GM19397 (cell line): ENCODE measurements at regions not wholly inside any gene's neighbourhood (a gene's known extent, or its start where the extent isn't known, plus 50 kb on each side); places are given as distances from the start of the nearest gene placed in this dataset.
A peak's percentile ranks its signal among the peaks of the same experiment; 100 is the strongest.
"Not testable (repeated sequence)": the region's sequence is repeated elsewhere in the genome, so short reads cannot be mapped to it uniquely, and the experiment has no call there.

Experiments used
- ATAC-seq: cut with Tn5 transposase; IDR thresholded peaks from one replicate; pipeline ENCODE4 v1.9.1; 2021; ENCODE audit warnings: mild to moderate bottlenecking, moderate library complexity; ENCODE audit not compliant: unreplicated experiment

DNA sequence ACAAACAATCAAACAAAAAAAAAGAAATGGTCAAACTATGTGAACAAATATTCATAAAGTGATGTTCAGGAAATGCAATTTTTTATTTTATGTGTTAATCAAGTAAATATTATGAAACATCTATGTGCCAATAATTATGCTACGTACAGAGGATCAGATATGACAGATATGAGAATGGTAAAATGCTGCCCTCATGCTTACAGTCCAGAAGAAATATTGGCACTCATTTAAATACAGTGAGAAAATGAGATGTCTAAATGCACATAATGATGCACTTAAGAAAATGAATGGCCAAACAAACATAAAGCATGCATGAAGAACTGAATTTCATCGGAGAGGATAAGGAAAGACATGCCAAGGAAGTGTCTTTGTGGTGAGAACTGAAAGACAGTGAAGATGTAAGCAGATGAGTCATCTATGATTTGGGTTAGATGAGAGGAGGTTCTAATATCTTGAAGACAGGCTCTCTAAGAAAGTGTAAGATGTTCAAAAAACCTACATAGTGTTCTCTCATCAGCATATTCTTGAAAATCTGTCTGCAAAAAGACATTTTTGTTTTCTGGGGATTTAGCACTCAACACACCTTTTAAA lies 1231.1 kb upstream of the ACO1 start:
- ATAC-seq = peak; percentile 85

- ATAC-seq = no peak
Measured at GRCh38 chr9:31166516-31166915, 1217.9 kb upstream of the ACO1 start.

DNA sequence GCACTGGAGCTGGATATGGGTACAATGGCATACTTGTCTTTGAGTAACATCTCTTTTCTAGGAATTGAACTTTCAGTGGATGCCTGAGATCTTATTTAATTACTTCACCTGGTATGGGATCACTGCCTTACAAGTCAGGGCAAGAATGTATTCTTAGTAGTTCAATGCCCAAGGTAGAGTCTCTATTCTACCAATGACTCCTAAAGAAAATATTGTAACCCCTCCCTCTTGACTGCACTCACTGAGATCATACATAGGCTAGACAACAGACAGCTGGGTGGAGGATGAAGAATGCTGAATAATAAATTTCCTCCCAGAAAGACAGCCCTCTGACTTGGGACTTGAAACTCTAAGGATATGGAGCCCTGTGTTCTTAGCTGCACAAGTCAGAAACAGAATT lies 1216.3 kb upstream of the ACO1 start:
- no peak for ATAC-seq

DNA sequence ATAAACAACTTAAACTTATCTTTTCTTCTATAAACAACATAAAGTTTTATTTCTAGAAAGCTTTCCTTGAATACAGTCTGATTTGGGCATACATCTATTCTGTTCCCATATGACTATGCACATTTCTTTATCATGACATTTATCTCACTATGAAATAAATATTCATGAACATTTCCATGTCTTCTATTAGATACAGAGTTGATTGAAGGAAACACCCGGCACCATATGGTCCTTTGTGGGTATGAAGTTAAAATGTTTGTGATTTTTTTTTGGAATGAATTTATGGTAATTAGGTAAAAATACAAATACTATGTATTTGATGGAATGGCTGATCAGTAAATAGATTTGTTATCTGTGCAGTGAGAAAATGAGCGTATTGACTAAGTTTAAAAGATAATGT lies 1209.8 kb upstream of the ACO1 start:
- ATAC-seq = no peak

DNA sequence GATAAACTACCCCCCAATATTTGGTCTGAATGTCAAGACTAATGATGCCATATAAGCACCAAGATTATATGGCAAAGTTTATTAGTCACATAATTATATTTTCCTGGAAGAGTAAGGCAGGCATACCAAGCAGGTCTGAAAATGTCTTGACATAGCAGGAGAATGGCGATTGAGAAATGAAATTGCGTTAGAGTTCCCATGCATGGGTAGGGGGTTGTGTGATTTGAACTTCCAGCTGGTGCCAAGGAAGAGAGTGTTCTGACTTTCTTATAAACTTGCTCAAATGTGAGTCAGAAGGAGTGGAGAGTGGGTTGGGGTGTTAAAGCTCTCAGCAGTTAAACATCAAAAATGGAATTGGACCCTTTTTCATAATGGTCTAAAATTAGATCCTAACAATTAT lies 1200.6 kb upstream of the ACO1 start:
- no peak for ATAC-seq

- no peak for ATAC-seq
Measured at GRCh38 chr9:31185831-31186230, 1198.6 kb upstream of the ACO1 start.

GRCh38 chr9:31188496-31188895 lies 1195.9 kb upstream of the ACO1 start:
- ATAC-seq = no peak

DNA sequence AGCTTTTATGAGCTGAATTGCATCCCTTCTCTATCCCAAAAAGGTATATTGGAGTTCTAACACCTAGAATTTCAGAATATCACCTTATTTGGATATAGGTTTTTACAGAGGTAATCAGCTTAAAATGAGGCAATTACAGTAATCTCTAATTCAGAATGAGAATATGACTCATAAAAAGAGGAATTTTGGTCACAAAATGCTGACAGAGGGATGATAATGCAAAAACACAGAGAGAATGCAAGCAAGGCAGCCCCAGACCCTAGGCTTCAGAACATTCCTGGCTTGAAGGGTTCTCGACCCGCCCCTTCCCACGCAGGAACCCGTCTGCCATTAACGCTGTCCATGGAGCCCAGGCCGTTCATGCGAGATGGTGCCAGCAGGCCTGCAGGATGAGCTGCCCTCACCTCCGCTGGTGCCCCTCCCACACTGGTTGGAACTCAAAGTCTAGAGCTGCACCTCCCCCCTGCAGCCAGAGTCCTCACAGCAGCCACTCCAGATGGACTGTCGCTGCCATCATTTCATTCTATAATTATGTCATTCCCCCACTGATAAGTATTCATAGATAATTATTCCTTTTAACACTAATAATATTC lies 1173.4 kb upstream of the ACO1 start:
- ATAC-seq = no peak

DNA sequence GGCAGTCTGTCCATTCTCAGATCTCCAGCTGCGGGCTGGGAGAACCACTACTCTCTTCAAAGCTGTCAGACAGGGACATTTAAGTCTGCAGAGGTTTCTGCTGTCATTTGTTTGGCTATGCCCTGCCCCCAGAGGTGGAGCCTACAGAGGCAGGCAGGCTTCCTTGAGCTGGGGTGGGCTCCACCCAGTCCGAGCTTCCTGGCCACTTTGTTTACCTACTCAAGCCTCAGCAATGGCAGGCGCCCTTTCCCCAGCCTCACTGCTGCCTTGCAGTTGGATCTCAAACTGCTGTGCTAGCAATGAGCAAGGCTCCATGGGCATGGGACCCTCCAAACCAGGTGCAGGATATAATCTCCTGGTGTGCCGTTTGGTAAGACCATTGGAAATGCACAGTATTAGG lies 1154.5 kb upstream of the ACO1 start:
- ATAC-seq = not testable (repeated sequence)

DNA sequence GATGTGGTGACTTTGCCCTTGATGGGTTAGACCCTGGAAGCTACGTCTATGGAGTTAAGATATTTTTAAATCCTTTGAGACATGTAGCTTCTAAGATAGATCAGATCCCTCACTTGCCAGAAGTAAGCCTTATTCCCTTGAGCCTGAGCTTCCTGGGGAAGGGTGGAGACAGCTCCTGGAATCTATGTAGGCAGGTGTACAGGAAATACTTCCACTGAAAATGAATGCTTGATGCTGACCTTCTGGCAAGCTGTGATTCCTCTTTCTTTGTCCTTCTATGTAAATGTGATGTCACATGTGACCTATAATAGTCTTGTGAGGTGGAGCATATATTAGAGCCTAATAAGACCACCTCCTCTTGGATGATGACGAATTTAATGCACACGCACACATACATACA lies 1152.0 kb upstream of the ACO1 start:
- ATAC-seq = no peak

- ATAC-seq = no peak
Measured at GRCh38 chr9:31236344-31236743, 1148.1 kb upstream of the ACO1 start.

DNA sequence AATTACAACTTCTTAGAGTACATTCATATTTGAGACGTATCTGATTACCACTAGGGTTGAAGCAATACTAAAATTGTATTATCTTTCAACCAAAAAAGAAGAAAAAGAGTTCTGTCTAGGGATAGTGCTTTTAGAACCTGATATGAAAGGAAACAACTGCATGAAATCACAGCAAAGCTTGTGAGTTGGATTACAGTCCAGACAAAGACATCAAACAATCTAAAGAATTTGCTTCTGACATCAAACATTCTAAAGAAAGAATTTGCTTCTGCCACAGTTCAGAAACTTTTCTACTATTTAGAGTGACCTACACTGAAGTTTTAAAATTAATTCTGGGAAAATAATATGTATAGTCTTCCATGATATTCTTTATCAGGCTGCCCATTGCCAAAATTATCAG lies 1141.1 kb upstream of the ACO1 start:
- no peak for ATAC-seq

DNA sequence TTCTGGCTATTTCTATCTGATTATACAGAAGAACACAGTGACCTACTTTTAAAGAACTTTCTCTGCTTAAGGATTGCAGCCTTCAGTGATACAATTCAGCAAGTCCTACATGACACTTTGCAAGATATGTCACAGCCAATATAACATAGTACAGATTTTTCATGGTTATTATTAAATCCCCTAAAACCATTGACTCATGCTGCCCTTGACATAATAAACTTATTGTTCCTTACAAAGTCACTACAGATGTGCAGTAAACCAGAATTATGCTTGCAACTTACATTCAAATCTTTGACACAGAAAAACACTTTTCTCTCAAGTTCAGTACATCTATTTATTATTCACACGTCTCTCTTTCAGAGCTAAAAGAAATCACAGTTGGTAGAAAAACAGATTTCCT lies 1136.3 kb upstream of the ACO1 start:
- no peak for ATAC-seq

- no peak for ATAC-seq
Measured at GRCh38 chr9:31251386-31251785, 1133.1 kb upstream of the ACO1 start.

DNA sequence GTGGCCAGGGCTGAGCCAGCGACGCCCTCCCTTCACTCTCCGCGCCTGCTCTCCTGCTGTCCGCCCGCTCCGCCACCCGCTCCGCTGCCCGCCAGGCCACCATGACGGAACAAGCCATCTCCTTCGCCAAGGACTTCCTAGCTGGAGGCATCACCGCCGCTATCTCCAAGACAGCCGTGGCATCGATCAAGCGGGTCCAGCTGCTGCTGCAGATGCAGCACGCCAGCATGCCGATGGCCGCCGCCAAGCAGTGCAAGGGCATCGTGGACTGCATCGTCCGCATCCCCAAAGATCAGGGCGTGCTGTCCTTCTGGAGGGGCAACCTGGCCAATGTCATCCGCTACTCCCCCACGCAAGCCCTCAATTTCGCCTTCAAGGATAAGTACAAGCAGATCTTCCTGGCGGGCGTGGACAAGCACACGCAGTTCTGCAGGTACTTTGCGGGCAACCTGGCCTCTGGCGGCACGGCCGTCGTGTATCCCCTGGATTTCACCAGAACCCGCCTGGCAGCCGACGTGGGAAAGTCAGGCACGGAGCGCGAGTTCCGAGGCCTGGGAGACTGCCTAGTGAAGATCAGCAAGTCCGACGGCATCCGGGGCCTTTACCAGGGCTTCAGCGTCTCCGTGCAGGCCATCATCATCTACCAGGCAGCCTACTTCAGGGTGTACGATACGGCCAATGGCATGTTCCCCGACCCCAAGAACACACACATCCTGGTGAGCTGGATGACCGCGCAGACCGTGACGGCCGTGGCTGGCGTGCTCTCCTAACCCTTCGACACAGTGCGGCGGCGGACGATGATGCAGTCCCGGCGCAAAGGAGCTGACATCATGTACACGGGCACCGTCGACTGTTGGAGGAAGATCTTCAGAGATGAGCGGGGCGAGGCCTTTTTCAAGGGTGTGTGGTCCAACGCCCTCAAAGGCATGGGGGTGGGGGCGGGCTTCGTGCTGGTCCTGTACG lies 1130.4 kb upstream of the ACO1 start:
- no peak for ATAC-seq

DNA sequence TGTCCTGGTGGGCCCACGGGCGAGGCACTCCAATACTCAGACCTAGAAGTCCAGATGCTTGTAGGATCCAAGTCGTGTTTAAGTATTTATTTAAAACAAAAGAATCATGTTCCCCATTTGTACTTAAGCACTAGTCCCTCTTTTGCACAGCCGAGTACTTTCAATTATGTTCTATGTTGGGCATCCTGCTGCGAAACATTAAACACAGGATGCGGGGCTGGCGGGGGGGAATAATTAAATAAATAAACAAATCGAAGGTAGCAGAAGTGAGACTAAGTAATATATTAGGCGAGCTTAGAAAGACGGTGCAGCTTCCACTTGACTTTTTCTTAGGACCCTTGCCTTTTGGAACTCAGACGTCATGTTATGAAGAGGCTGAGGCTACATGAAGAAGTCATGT lies 1129.2 kb upstream of the ACO1 start:
- ATAC-seq = no peak

- no peak for ATAC-seq
Measured at GRCh38 chr9:31259824-31260223, 1124.6 kb upstream of the ACO1 start.

DNA sequence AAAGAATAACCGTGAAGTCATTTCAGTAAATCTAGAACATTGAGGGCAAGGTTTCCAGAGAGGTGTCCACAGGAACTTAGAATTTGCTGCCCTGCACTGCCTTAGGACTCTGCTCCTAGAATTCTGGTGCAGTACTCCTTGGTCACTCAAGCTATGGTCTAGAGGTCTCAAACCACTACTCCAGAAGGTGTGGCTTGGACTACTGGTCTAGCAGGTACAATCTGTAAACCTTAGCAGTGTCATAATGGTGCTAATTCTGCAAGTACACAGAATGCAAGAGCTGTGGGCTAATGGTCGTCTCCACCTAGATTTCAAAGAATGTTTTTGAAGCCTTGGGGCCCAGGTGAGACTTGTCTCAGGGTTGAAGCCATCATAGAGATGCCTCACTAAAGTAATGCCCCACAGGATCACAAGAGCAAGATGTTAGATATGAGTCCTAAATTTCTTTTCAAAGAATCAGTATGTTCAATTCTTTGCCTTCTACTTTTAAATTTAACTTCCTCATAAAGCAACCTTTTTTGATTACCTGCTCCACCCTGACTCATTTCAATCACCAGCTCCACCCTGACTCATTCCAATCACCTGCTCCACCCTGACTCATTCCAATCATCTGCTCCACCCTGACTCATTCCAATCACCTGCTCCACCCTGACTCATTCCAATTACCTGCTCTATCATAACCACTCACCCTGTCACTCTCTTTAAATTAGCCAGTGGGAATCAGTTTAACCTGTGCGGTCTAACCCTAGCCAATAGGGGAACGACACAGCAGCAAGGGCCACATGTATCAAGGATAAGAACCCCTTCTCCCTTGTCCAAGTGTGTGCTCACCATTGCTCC lies 1111.8 kb upstream of the ACO1 start:
- no peak for ATAC-seq

DNA sequence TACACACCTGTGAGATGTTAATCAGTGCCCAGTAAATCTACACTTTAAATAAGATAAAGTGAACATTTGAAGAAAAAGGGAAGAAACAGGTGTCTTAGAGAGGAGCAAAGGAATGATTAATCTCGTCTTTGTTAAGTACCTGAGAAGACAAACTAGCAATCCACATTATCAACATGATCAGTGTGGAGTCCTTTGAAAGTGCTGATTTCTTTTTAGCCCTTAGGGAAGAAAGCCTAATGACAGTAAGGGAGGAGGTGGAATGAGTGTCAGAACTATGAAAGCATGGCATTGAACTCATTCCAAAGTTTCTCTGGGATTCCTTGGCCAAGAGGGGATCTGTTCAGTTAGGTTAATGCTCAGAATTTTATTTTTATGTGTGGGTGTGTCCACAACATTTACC lies 1109.0 kb upstream of the ACO1 start:
- no peak for ATAC-seq

DNA sequence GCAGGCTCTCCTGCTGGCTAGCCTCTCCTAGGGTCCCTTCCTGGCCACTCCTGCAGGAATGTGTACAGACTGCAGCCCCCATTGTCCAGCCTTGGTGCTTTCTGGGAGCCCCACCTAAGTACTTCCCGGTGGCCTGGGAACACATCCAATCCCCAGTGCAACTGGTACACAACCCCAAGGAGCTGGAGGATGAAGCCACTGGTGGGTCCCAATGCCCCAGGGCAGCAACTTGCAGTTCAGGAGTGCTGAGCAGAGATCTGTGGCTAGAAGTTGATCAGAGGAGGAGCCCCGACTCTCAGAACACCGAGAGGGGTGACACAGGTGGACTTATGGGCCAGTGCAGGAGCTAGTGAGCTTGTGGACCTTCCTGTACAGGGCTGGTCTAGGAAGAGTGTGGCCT lies 1093.7 kb upstream of the ACO1 start:
- ATAC-seq = no peak
